Dedifferentiated amniotic fluid mesenchymal stem cell (primary cell): ENCODE measurements at regions not wholly inside any gene's neighbourhood (a gene's known extent, or its start where the extent isn't known, plus 50 kb on each side); places are given as distances from the start of the nearest gene placed in this dataset.
"Not testable (repeated sequence)": the region's sequence is repeated elsewhere in the genome, so short reads cannot be mapped to it uniquely, and the experiment has no call there.

Experiments used
- DNase-seq: peaks from one replicate; pipeline ENCODE4 v3.0.0-alpha.2; 2016; ENCODE audit errors: extremely low spot score

- no peak for DNase-seq
Observed at GRCh38 chr11:134944131-134944530, 532.1 kb upstream of the B3GAT1 start.

GRCh38 chr11:134943544-134943943, 531.5 kb upstream of the B3GAT1 start:
- DNase-seq: no peak

GRCh38 chr11:134942681-134943080, 530.6 kb upstream of the B3GAT1 start:
- no peak for DNase-seq

- not testable (repeated sequence) for DNase-seq
Observed at GRCh38 chr11:134941936-134942600, 530.0 kb upstream of the B3GAT1 start.

GRCh38 chr11:134941326-134941725, 529.3 kb upstream of the B3GAT1 start:
- no peak for DNase-seq

GRCh38 chr11:134940441-134941126, 528.5 kb upstream of the B3GAT1 start:
- no peak for DNase-seq

- DNase-seq: no peak
Observed at GRCh38 chr11:134939905-134940304, 527.9 kb upstream of the B3GAT1 start.

GRCh38 chr11:134939031-134939430, 527.0 kb upstream of the B3GAT1 start:
- DNase-seq: no peak

- DNase-seq: no peak
Observed at GRCh38 chr11:134938212-134938611, 526.2 kb upstream of the B3GAT1 start.

GRCh38 chr11:134937193-134937592, 525.2 kb upstream of the B3GAT1 start:
- DNase-seq: not testable (repeated sequence)

- DNase-seq: no peak
Observed at GRCh38 chr11:134932761-134933160, 520.7 kb upstream of the B3GAT1 start.

- no peak for DNase-seq
Observed at GRCh38 chr11:134925432-134925831, 513.4 kb upstream of the B3GAT1 start.

GRCh38 chr11:134923441-134923840, 511.4 kb upstream of the B3GAT1 start:
- no peak for DNase-seq

- DNase-seq: no peak
Observed at GRCh38 chr11:134921938-134922337, 509.9 kb upstream of the B3GAT1 start.

GRCh38 chr11:134920851-134921608, 509.0 kb upstream of the B3GAT1 start:
- DNase-seq: no peak

- no peak for DNase-seq
Observed at GRCh38 chr11:134916421-134917213, 504.6 kb upstream of the B3GAT1 start.

- no peak for DNase-seq
Observed at GRCh38 chr11:134915881-134916280, 503.8 kb upstream of the B3GAT1 start.

- no peak for DNase-seq
Observed at GRCh38 chr11:134915212-134915611, 503.2 kb upstream of the B3GAT1 start.

GRCh38 chr11:134913999-134914590, 502.1 kb upstream of the B3GAT1 start:
- no peak for DNase-seq

GRCh38 chr11:134913391-134913790, 501.3 kb upstream of the B3GAT1 start:
- no peak for DNase-seq

- no peak for DNase-seq
Observed at GRCh38 chr11:134911514-134912180, 499.6 kb upstream of the B3GAT1 start.
